ENCODE measurements at regions not wholly inside any gene's neighbourhood (a gene's known extent, or its start where the extent isn't known, plus 50 kb on each side); places are given as distances from the start of the nearest gene placed in this dataset.
A peak's percentile ranks its signal among the peaks of the same experiment; 100 is the strongest.

DNA sequence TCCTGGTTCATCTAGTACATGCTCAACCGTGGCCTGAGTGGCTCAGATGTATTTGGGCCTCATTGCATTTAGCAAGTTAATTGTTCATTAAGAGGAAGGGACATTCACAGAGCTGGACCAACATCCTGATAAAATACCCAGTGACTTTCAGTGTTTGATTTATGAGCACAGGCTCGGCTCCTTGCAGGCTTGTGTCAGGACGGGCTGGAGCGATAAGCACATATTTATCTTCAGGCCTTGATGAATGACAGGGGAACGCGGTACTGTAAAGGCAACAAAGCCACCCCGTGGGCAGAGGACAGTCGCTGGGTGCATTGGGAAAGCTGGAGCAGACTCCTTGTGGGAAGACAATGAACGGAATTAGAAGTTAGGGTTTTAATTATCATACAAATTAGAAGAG, 548.6 kb upstream of the HS6ST1 start:
- DNase-seq (ENCODE audit: low read depth), result no peak
- no peak overlapping the region for H3K4me3 ChIP-seq (ENCODE audit: low read length)
- TF ChIP-seq, protein P1, sequence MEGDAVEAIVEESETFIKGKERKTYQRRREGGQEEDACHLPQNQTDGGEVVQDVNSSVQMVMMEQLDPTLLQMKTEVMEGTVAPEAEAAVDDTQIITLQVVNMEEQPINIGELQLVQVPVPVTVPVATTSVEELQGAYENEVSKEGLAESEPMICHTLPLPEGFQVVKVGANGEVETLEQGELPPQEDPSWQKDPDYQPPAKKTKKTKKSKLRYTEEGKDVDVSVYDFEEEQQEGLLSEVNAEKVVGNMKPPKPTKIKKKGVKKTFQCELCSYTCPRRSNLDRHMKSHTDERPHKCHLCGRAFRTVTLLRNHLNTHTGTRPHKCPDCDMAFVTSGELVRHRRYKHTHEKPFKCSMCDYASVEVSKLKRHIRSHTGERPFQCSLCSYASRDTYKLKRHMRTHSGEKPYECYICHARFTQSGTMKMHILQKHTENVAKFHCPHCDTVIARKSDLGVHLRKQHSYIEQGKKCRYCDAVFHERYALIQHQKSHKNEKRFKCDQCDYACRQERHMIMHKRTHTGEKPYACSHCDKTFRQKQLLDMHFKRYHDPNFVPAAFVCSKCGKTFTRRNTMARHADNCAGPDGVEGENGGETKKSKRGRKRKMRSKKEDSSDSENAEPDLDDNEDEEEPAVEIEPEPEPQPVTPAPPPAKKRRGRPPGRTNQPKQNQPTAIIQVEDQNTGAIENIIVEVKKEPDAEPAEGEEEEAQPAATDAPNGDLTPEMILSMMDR (conservative IDR thresholded peaks at IDR 0.05; ENCODE audit: low read length), result no peak

DNA sequence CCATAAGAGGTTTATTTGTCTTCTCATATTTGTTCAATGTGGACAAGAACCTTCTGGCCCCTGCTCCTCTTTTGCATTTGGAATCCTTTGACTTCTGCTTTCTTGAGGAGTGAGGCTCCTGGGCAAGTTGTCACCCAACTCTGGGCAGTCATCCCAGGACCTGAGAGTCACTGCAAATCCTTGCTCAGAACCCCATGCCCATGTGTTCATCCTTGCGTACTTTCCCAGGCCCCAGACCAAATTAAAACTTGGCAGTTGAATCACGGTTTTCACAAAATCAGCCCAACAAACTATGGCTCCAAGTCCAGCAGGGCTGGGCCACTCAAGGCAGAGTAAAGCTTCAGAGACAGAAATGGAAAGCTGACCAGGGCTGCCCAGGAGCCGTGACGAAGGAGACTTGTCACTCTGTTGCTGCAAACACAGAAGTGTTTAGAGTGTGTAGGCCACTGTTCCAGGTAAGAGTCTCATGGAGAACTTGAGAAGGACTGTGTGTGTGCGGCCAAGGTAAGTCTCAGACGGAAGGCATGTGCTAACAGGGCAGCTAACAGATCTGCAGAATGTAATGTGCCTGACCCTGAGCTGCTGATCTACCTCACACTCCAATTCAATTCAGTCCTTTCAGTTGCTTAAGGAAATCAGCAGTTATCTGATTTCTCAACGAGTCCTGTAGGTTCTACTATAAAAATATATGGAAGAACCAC, 549.4 kb upstream of the HS6ST1 start:
- DNase-seq (ENCODE audit: low read depth), result no peak
- TF ChIP-seq, protein P1 (conservative IDR thresholded peaks at IDR 0.05; ENCODE audit: low read length), result no peak
- no peak overlapping the region for H3K4me3 ChIP-seq (ENCODE audit: low read length)

DNA sequence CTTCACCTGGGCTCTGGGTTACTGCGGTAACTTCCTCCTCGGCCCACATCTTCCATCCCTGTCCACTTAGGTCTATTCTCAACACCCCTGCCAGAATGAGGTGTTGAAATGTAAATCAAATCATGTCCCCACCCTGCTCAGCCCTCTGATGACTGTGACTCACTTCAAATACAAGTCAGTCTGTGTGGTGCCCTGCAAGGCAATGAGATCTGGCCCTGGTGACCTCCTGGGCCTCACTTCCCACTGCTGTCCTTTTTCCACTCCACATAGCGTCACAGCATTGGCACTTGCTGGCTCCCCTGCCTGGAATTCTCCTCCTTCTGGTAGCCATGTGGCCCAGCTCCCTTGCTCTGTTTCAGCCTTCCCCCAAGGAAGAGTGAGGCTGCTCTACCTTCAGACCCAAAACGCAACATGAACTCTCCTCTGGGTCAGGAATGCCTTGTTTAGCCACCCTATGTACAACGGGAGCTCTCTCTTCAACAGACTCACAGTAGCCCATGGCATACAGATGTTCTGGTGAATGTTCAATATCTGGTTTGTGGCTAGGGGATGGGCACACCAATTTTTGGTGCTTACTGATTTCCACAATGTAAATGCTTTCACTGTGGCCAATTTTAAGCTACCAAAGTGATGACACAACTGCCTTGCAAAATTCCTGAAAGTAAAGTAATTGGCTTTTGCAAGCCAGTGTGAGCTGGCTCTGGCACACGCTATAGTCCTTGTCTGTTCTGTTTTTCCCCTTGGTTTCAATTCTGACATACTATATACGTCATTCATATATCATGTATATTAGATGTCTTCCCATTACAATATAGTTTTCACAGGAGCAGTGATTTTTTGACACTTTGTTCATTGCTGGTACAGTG, 550.3 kb upstream of the HS6ST1 start:
- TF ChIP-seq, protein P1 (conservative IDR thresholded peaks at IDR 0.05; ENCODE audit: low read length), result no peak
- DNase-seq (ENCODE audit: low read depth), result peak; percentile 53

DNA sequence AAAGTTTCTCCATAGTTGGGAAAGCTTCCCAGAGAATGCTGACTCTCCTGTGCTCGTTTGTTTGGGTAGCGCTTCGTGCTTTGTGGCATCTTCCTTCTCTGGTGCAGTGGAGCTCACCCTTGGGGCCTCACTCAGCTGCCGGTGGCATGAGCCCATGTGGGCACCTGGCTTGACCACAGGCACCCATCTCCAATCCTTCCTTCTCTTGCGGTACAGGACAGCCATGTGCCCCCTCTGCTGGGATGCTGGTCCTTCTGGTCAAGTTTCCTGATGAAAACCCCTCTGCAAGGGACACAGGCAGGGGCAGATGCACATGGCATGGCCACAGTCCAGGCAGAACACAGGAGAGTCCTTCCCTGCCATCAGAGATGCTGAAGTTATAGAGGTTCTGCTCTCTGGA, 555.9 kb upstream of the HS6ST1 start:
- TF ChIP-seq, protein P1 (conservative IDR thresholded peaks at IDR 0.05; ENCODE audit: low read length), result no peak
- no peak for DNase-seq (ENCODE audit: low read depth)

More for the DNA sequence above, 550.3 kb upstream of the HS6ST1 start:
- H3K4me3 ChIP-seq (ENCODE audit: low read length), result no peak overlapping the region

DNA sequence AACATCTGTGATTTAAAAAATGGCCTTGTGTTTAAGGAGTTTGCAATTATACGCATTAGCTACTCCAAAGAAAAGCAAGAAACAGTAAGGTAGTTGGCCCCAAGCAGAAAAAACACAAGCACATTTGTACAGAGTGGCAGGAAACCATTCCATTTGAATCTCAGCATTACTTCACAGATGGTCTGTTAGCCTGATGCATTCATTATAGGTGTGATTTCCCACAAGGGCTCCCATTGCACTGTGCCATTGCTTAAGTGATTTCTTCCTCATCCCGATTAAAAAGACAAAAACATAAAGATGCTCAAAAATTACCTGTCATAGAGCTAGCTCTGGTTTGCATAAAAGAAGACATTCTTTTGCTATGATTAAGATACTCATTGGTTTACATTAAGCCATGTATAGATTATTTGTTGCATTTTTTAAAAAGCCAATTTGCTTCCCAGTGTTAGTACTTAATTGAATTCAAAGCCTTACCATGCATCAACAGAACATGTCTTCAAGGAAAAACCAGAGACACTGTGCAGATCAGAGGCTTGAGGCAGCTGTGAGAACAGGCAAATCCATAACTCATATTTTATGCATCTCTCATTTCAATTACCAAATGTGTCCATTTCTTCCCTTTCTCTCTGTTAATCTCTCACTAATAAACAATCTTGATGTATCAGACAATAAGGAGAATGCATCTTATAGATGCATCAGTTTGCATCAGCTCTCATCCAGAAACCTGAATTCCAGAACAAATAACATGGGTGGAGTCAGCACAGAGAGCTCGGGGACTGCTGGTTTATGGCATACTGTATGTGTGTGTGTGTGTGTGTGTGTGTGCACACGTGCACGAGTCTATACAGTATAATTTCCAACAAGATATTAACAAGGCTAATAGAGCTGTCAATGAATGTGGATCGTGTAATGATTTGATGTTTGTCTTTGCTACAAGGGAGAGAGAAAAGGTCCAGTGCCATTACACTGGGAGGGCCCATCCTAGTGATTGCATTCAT, 558.6 kb upstream of the HS6ST1 start:
- DNase-seq (ENCODE audit: low read depth), result no peak
- TF ChIP-seq, protein P1 (conservative IDR thresholded peaks at IDR 0.05; ENCODE audit: low read length), result no peak

More for the DNA sequence above, 555.9 kb upstream of the HS6ST1 start:
- no peak overlapping the region for H3K4me3 ChIP-seq (ENCODE audit: low read length)

DNA sequence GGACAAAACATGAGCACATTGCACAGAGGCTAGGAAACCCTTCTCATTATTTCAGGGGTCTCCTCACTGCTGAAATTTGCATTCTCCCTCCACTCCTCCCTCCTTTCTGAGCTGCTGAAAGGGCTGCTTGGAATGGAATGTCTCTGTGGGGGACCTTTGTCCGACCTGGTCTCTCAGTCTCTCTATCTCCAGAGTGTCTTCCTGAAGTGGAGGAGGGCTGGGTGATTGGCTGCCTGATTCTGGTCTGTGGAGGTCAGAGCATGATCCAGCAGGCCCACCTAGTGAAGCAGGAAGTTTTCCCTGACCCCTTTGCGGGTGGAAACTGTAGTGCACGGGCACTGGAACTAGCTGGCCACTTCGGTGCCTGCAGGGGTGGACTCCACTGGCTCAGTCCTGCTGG, 560.5 kb upstream of the HS6ST1 start:
- TF ChIP-seq, protein P1 (conservative IDR thresholded peaks at IDR 0.05; ENCODE audit: low read length), result no peak
- no peak for DNase-seq (ENCODE audit: low read depth)
- no peak overlapping the region for H3K4me3 ChIP-seq (ENCODE audit: low read length)

More for the DNA sequence above, 558.6 kb upstream of the HS6ST1 start:
- H3K4me3 ChIP-seq (ENCODE audit: low read length), result no peak overlapping the region

All from AG10803 (cell line).